ENCODE measurements at regions not wholly inside any gene's neighbourhood (a gene's known extent, or its start where the extent isn't known, plus 50 kb on each side); places are given as distances from the start of the nearest gene placed in this dataset.

GRCh38 chr3:25119682-25120081 lies 308.4 kb upstream of the RARB start:
- no peak for DNase-seq

GRCh38 chr3:25120665-25121064 lies 307.4 kb upstream of the RARB start:
- DNase-seq: no peak

GRCh38 chr3:25125201-25125600 lies 302.9 kb upstream of the RARB start:
- no peak for DNase-seq

GRCh38 chr3:25128735-25129134 lies 299.3 kb upstream of the RARB start:
- no peak for DNase-seq

- DNase-seq: no peak
Measured at GRCh38 chr3:25130724-25131520, 297.1 kb upstream of the RARB start.

GRCh38 chr3:25133588-25133987 lies 294.5 kb upstream of the RARB start:
- no peak for DNase-seq

- DNase-seq: no peak
Measured at GRCh38 chr3:25137606-25138005, 290.5 kb upstream of the RARB start.

- no peak for DNase-seq
Measured at GRCh38 chr3:25139267-25139666, 288.8 kb upstream of the RARB start.

GRCh38 chr3:25142609-25143355 lies 285.3 kb upstream of the RARB start:
- no peak for DNase-seq

- no peak for DNase-seq
Measured at GRCh38 chr3:25143356-25144025, 284.6 kb upstream of the RARB start.

- DNase-seq: no peak
Measured at GRCh38 chr3:25144430-25144829, 283.6 kb upstream of the RARB start.

GRCh38 chr3:25145176-25145575 lies 282.9 kb upstream of the RARB start:
- no peak for DNase-seq

GRCh38 chr3:25150199-25150598 lies 277.9 kb upstream of the RARB start:
- DNase-seq: no peak

- no peak for DNase-seq
Measured at GRCh38 chr3:25151281-25151902, 276.7 kb upstream of the RARB start.

- DNase-seq: no peak
Measured at GRCh38 chr3:25151903-25152295, 276.2 kb upstream of the RARB start.

- DNase-seq: no peak
Measured at GRCh38 chr3:25153136-25153535, 274.9 kb upstream of the RARB start.

GRCh38 chr3:25153561-25153960 lies 274.5 kb upstream of the RARB start:
- DNase-seq: no peak

- no peak for DNase-seq
Measured at GRCh38 chr3:25155652-25156471, 272.2 kb upstream of the RARB start.

- DNase-seq: no peak
Measured at GRCh38 chr3:25156626-25157025, 271.4 kb upstream of the RARB start.

GRCh38 chr3:25165306-25165705 lies 262.8 kb upstream of the RARB start:
- DNase-seq: no peak

- no peak for DNase-seq
Measured at GRCh38 chr3:25166016-25166415, 262.0 kb upstream of the RARB start.

- no peak for DNase-seq
Measured at GRCh38 chr3:25169151-25169550, 258.9 kb upstream of the RARB start.

- no peak for DNase-seq
Measured at GRCh38 chr3:25170021-25170420, 258.0 kb upstream of the RARB start.
